Activated naive CD4-positive, alpha-beta T cell treated with anti-CD3 and anti-CD28 coated beads, Interleukin-2, amount 10 ng/mL, durations not matched to agents 7 days and 5 days (primary cell): ENCODE measurements at regions not wholly inside any gene's neighbourhood (a gene's known extent, or its start where the extent isn't known, plus 50 kb on each side); places are given as distances from the start of the nearest gene placed in this dataset.

Source experiments
- CTCF ChIA-PET: fragments of 350-600 bp; sonication (Branson Sonifier 250); formaldehyde crosslinking; loops from one replicate; lab custom pipeline; 2021; ENCODE audit warnings: antibody characterized with exemption; lab: Charles Lee
- DNase-seq: peaks from one replicate; pipeline ENCODE4 v3.0.0-alpha.2; 2020
- H3K27ac Mint-ChIP-seq: one replicate; pipeline ENCODE4 v1.8.0; 2021; ENCODE audit warnings: mild to moderate bottlenecking, moderate library complexity, mixed read lengths
- H3K27me3 Mint-ChIP-seq: one replicate; pipeline ENCODE4 v1.8.0; 2021; ENCODE audit warnings: mild to moderate bottlenecking, mixed read lengths
- H3K36me3 Mint-ChIP-seq: one replicate; pipeline ENCODE4 v1.8.0; 2021; ENCODE audit warnings: mixed read lengths
- H3K4me1 Mint-ChIP-seq: one replicate; pipeline ENCODE4 v1.8.0; 2021; ENCODE audit warnings: mixed read lengths
- H3K4me3 Mint-ChIP-seq: one replicate; pipeline ENCODE4 v1.8.0; 2021; ENCODE audit warnings: mild to moderate bottlenecking, moderate library complexity, mixed read lengths
- H3K9me3 Mint-ChIP-seq: one replicate; pipeline ENCODE4 v1.8.0; 2021; ENCODE audit warnings: mixed read lengths

DNA sequence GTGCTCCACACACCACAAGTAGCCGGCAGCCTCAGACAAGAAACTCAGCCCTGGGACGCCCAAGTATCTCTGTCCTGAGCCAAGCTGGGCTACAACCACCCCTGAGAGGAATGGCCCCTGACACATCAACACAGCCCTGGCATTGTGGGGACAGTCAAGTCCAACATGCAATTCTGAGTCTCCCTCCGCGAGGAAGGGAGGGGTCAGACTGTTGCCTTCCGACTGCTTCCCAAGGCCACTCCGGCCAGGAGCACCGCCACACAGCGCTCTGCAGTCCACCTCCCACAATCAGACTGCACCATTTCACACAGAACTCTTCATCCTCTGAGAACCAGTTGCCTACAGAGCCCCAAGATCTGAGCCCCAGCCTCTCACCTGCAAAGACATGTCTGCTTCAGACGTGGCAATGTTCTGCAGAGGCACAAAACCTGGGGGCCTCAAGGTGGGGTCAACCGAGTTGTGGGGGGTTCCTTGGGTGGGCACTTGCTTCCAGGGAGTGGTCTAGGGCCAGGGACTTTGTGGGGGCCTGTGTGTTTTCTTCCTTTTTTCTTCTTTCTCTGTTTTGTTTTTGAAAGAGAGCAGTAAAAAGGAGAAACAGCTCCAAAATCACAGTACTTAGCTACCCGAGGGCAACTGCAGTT, 76.7 kb upstream of the SALL3 start:
- Mint-ChIP-seq H3K9me3 (no peaks in the 10 kb centered on the region), H3K27ac (no peak overlapping the region), H3K27me3 (no peaks in the 10 kb centered on the region), H3K4me1 (no peaks in the 10 kb centered on the region), H3K4me3 (no peak overlapping the region), H3K36me3 (no peaks in the 10 kb centered on the region)
- CTCF ChIA-PET, result no interaction called here
- no peak for DNase-seq

DNA sequence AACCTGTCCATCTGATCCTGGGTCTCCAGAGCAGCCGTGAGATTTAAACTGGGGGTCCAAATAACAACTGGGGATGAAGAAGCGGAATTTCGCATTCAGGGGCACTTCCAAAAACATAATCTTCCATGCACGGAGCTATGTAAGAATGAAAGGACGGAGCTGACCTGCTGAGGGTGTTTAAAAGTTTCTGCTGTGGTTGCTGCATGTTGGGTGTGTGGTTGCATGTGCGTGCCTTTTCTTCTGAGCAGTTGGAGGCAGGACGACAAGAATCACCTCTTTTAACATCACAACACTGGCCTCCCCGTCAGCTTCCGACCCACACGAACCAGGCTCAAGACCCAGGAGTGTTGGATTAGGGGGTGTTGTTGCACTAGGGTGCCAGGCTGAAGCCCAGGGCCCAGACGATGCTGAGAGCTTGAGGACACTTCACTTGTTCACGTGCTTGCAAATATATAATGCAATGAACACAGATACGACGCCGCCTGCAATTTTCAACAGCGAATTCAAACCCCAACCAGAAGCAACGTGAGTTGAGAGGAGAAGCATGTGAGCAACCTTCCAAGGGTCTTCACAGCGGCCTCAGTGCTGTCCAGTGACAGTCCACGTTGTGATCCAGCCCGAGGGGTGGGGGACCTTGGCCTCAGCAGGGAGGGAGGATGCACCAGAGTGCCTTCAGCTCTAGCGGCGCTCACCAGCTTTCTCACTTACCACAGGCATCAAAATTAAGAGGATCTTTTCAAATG, 76.0 kb upstream of the SALL3 start:
- Mint-ChIP-seq H3K9me3 (no peaks in the 10 kb centered on the region), H3K36me3 (no peaks in the 10 kb centered on the region), H3K27ac (no peak overlapping the region), H3K4me1 (no peaks in the 10 kb centered on the region), H3K27me3 (no peaks in the 10 kb centered on the region), H3K4me3 (no peak overlapping the region)
- DNase-seq, result no peak
- CTCF ChIA-PET, result no interaction called here

DNA sequence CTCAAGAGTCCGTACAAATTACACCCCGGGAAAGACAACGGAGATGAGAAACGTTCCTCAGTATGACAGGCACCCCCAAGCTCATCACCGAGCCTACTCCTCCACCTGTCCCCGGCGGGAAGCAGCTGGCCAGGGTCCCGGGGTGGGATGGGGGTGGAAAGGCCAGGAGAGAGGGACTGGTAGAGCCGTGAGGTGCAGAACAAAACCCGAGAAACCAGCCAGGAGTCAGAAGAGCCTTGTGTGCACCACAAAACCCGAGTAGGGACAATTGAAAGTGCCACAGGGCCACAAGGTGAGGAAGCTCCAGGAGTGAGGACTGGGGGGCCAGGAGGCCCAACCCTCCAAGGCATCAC, 75.5 kb upstream of the SALL3 start:
- no peak for DNase-seq
- Mint-ChIP-seq H3K27ac (no peak overlapping the region), H3K4me1 (no peaks in the 10 kb centered on the region), H3K36me3 (no peaks in the 10 kb centered on the region), H3K27me3 (no peaks in the 10 kb centered on the region), H3K9me3 (no peaks in the 10 kb centered on the region), H3K4me3 (no peak overlapping the region)
- CTCF ChIA-PET, result no interaction called here

DNA sequence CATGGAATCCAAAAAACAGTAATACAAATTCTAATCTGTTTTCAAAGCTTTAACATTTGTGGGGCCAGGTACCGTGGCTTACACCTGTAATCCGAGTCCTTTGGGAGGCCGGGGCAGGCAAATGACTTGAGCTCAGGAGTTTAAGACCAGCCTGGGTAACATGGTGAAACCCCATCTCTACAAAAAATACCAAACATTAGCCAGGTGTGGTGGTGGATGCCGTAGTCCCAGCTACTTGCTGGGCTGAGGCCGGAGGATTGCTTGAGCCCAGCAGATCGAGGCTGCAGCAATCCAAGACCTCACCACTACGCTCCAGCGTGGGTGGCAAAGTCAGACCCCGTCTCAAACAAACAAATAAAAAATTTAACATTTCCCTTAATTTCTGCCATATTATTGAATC, 74.3 kb upstream of the SALL3 start:
- Mint-ChIP-seq H3K4me3 (no peak overlapping the region), H3K27ac (no peak overlapping the region), H3K27me3 (no peaks in the 10 kb centered on the region), H3K36me3 (no peaks in the 10 kb centered on the region), H3K9me3 (no peaks in the 10 kb centered on the region), H3K4me1 (no peaks in the 10 kb centered on the region)
- DNase-seq, result no peak
- CTCF ChIA-PET, result no interaction called here

DNA sequence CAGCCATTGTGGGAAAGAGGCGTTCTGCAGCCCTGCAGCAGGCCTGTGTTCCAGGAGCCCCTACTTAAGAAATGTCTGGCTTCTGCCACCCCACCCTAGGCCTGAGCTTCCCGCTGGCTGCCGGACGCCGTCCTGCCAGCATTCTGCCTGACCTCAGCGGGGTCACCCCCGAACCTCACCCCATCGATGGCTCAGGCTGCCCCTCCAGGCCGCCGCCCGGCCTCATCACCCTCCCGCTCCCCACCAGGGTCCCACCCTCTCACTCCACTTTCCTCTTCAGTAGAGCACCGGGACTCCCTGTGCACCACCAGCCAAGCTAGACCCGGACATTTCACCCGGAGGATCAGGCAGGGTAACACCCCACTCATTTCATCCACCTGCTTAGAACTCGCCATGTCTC, 73.6 kb upstream of the SALL3 start:
- Mint-ChIP-seq H3K27me3 (no peaks in the 10 kb centered on the region), H3K4me3 (no peak overlapping the region), H3K36me3 (no peaks in the 10 kb centered on the region), H3K27ac (no peak overlapping the region), H3K9me3 (no peaks in the 10 kb centered on the region), H3K4me1 (no peaks in the 10 kb centered on the region)
- CTCF ChIA-PET, result no interaction called here
- no peak for DNase-seq

DNA sequence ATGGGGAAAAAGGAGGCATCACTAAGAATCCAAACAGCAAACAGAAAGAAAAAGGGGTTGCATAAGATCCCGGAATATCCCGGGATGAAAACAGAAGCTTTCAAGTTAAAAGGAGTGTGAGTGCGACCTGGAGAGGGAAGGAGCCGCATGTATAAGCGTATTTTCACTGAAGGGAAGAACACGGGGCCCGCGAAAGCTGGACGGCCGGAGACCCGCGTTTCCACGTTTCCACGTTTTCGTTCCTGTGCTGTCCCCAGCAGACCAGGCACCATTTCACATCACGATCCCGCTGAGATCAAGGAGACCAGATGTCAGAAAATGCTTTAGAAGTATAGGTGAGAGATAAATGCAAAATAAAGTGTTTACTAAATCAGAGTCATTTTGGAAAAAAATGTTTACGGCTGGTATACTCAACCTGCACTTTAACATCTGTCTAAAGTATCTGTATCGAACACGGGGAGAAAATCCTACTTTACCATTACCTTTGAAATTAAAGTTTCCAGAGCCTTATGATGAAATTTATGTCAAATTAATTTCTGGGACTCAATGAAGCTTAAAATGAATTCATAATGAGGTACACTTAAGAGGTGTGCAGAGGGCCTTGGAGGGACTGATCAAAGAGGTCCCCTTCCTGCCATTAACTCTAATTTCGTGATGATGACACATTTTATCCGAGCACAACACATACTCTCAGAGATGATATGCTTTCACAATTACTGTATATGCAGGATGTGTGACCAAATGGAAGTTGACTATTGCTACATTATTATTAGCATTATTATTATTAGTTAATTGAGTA, 71.0 kb upstream of the SALL3 start:
- H3K9me3 Mint-ChIP-seq, result no peaks in the 10 kb centered on the region
- H3K4me1 Mint-ChIP-seq, result no peaks in the 10 kb centered on the region
- no peak overlapping the region for H3K4me3 Mint-ChIP-seq
- no peaks in the 10 kb centered on the region for H3K27me3 Mint-ChIP-seq
- CTCF ChIA-PET, result interaction anchor here (1.0 kb wide), 1 partner anchor 19 kb away, joined by 3 read pairs; no protein-coding TSS in a partner anchor
- DNase-seq, result no peak
- H3K36me3 Mint-ChIP-seq, result no peaks in the 10 kb centered on the region
- H3K27ac Mint-ChIP-seq, result no peak overlapping the region

DNA sequence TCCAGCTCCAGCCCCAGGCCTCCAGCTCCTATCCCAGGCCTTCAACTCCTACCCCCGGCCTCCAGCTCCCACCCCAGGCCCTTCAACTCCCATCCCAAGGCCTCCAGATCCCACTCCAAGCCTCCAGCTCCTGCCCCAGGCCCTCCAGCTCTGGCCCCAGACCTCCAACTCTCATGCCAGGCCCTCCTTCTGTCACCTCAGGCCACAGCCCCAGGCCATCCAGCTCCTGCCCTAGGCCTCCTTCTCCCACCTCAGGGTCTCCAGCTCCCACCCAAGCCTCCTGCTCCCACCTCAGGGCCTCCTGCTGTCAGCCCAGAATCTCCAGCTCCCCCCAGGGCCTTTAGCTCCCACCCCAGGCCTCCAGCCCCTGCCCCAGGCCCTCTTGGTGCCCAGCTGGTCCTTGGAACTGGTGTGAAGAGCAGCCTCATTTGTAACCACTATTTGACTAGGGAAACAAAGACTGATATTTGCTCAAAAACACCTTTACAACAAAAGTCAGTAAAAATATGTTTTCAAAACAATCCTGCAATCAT, 67.8 kb upstream of the SALL3 start:
- CTCF ChIA-PET, result no interaction called here
- no peaks in the 10 kb centered on the region for H3K4me1 Mint-ChIP-seq

DNA sequence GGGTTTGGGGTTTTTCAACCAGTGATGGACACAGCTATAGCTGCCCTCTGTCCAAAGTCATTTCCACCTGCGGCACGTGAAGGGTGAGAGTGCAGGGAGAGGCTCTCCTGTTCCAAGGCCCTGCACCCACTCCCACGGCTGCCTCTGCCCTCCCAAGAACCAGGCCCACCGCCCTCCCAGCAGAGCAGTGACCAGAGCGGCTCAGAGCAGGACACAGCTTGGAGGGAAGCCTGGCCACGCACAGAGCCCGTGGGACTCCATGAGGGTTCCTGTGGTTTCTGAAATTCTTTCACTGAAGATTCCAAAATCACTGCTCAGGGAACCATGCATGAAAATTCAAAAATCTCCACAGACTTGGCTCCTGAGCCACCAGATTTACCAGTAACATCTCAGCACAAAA, 67.3 kb upstream of the SALL3 start:
- H3K27me3 Mint-ChIP-seq, result no peaks in the 10 kb centered on the region
- CTCF ChIA-PET, result no interaction called here
- no peaks in the 10 kb centered on the region for H3K36me3 Mint-ChIP-seq
- no peaks in the 10 kb centered on the region for H3K4me1 Mint-ChIP-seq
- no peak overlapping the region for H3K27ac Mint-ChIP-seq
- H3K4me3 Mint-ChIP-seq, result no peak overlapping the region
- peaks cover 6% of the 10 kb centered on the region for H3K9me3 Mint-ChIP-seq
- DNase-seq, result no peak

More for the DNA sequence above, 67.8 kb upstream of the SALL3 start:
- Mint-ChIP-seq H3K27ac (no peak overlapping the region), H3K36me3 (no peaks in the 10 kb centered on the region), H3K4me3 (no peak overlapping the region), H3K27me3 (no peaks in the 10 kb centered on the region), H3K9me3 (peaks cover 3% of the 10 kb centered on the region)
- DNase-seq, result no peak

DNA sequence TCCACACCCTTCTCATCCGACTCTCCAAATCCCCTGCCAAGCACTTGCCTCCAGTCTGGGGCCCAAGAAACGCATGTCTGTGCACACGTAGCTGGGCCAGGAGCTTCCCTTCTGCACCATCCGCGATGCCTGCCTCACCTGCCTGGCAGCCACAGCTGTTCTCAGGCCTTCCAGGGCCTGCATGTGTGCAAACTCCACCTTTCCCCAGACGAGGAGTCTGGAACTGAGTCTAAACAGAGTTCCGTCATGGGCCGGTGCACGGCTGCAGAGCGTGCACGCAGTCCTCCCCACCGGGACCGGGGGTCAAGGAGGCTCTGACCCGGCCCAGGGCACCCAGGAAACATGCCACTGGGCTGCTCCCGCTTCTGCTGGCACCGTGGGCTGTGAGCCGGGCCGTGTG, 66.8 kb upstream of the SALL3 start:
- Mint-ChIP-seq H3K27me3 (no peaks in the 10 kb centered on the region), H3K4me3 (no peak overlapping the region), H3K4me1 (no peaks in the 10 kb centered on the region), H3K27ac (no peak overlapping the region), H3K36me3 (no peaks in the 10 kb centered on the region), H3K9me3 (peaks cover 7% of the 10 kb centered on the region)
- DNase-seq, result no peak
- CTCF ChIA-PET, result no interaction called here

DNA sequence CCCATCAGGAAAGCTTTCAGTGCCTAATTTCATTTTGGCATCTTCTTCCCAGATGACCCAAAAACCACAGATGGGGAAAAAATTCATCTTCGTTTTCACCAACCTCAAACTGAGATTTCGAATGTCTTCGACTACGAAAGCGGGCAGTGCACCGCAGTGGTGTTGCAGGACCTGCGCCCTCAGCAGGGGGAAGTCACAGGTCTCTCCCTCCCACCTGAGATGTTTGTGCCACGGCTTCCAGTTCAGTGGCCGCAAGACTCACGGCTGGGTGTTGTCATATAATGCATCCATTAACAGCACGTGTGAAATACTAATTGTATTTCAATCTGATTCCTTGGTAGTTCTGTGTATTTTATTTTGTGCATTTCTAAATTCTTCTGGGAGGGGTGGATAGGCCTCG, 66.2 kb upstream of the SALL3 start:
- no peak overlapping the region for H3K4me3 Mint-ChIP-seq
- H3K4me1 Mint-ChIP-seq, result no peaks in the 10 kb centered on the region
- no peaks in the 10 kb centered on the region for H3K27me3 Mint-ChIP-seq
- CTCF ChIA-PET, result no interaction called here
- no peak overlapping the region for H3K27ac Mint-ChIP-seq
- H3K9me3 Mint-ChIP-seq, result peaks cover 7% of the 10 kb centered on the region
- DNase-seq, result no peak
- H3K36me3 Mint-ChIP-seq, result no peaks in the 10 kb centered on the region

DNA sequence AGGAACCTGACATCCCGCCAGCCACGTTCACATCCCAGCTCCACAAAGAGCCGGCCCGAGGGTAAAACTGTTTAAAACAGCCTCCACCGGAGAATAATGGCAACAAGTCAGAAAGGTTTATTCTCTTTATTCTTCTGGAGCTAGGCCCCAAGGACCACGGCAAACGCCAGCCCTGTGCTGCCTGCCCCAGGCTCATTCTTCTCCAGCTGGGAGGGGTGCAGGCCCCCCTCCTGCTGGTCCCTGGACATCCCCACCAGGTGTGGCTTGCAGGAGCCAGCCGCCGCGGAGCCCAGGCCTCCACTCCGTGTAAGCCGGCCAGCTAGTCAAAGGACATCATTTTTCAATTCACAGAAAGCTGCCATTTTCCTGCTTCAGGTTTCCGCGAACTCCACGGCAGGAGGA, 65.8 kb upstream of the SALL3 start:
- Mint-ChIP-seq H3K4me1 (no peaks in the 10 kb centered on the region), H3K27me3 (no peaks in the 10 kb centered on the region), H3K9me3 (peaks cover 7% of the 10 kb centered on the region), H3K27ac (no peak overlapping the region), H3K36me3 (no peaks in the 10 kb centered on the region), H3K4me3 (no peak overlapping the region)
- no peak for DNase-seq
- CTCF ChIA-PET, result no interaction called here

DNA sequence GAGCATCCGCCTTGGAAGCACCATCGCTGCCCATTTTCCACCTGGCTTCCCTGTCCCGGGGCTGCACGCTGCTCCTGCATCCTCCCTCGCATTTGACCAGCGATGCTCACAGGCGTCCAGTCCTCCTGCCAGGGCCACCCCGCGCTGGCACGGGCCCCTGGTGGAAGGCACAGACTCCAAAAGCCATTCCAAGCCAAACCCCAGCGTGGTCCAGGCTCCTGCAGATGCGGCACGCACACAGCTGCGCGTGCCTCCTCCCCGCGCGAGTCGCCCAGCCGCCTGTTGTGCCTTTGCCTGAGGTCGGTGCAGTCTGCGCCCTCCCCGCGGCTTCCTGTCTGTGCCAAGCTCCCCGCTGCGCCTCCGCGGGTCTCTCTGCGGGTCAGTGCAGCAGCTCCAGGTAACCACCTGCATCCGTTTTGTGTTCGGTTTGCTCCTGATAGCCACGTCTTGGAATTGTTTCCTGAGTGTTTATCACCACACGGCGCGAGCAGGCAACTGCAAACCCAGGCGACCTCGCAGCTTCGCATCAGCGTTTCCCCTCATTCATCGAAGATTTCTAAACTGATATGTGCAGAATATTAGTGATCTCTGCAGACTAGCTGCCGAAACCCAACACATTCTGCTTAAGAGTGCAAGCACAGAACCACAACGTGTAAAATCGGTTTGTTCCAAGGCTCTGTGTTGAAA, 65.2 kb upstream of the SALL3 start:
- no peak overlapping the region for H3K27ac Mint-ChIP-seq
- no peak for DNase-seq
- no peak overlapping the region for H3K4me3 Mint-ChIP-seq
- H3K36me3 Mint-ChIP-seq, result no peaks in the 10 kb centered on the region
- H3K9me3 Mint-ChIP-seq, result peaks cover 7% of the 10 kb centered on the region
- H3K27me3 Mint-ChIP-seq, result no peaks in the 10 kb centered on the region
- CTCF ChIA-PET, result no interaction called here
- H3K4me1 Mint-ChIP-seq, result no peaks in the 10 kb centered on the region

DNA sequence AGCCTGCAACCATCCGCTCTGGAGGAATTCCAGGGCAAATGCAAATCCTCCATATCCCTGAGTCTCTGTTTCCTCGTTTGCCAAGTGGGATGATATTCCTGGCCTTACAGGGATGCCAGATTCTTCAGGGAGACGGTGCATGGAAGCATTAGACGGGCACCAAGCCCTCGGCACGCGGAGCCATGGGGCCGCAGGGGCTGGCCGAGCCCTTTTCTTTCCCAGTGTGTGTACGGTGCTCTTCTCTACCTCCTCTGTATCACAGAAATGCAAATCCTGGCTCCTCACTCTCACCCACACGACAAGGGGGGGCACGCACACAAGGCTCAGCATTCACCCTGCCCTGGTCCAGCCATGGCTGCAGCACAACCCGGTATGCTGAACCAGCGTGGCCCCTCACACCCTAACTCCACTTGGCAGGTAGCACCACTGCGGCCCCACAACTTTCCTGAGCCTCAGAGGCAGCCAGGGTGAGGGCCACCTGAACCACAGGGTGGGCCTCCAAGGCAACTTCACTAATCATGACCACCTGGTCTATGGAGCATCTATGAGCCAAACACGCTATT, 64.1 kb upstream of the SALL3 start:
- no peaks in the 10 kb centered on the region for H3K4me1 Mint-ChIP-seq
- peaks cover 7% of the 10 kb centered on the region for H3K9me3 Mint-ChIP-seq
- H3K36me3 Mint-ChIP-seq, result no peaks in the 10 kb centered on the region
- no peak for DNase-seq
- H3K4me3 Mint-ChIP-seq, result no peak overlapping the region
- CTCF ChIA-PET, result no interaction called here
- H3K27me3 Mint-ChIP-seq, result no peaks in the 10 kb centered on the region
- no peak overlapping the region for H3K27ac Mint-ChIP-seq

DNA sequence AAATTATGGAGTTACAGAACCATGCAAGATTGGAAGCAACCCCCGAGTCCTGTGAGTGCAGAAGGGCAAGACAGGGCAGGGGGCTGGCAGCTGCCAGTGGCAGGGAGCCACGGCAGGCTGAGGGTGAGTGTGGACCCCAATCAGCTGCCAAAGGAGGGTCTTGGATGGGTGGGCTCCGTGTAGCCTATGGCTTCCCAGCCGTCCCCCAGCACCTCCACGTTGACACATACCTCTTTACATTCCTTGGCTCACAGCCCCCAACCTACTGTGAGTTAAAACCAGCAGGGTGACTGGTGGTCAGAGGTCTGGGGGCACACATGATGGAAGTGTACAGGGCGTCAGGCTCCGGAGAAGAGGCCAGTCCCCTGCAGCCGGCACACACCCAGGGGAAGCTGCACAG, 60.9 kb upstream of the SALL3 start:
- Mint-ChIP-seq H3K27ac (no peak overlapping the region), H3K27me3 (no peaks in the 10 kb centered on the region), H3K9me3 (peaks cover 7% of the 10 kb centered on the region)

More for the DNA sequence above, 60.9 kb upstream of the SALL3 start:
- no peak overlapping the region for H3K4me3 Mint-ChIP-seq
- CTCF ChIA-PET, result no interaction called here
- no peaks in the 10 kb centered on the region for H3K36me3 Mint-ChIP-seq
- DNase-seq, result no peak
- no peaks in the 10 kb centered on the region for H3K4me1 Mint-ChIP-seq
